Upper lobe of right lung (tissue), 1 donor: ENCODE measurements at regions not wholly inside any gene's neighbourhood (a gene's known extent, or its start where the extent isn't known, plus 50 kb on each side); places are given as distances from the start of the nearest gene placed in this dataset.

Experiments used
- ATAC-seq: fragments of 200-7000 bp; cut with Tn5 transposase; one replicate; pipeline ENCODE4 v1.9.1; 2020; ENCODE audit warnings: mild to moderate bottlenecking, moderate library complexity
- DNase-seq: peaks from one replicate; pipeline ENCODE4 v3.0.0-alpha.2; 2020
- H3K27ac ChIP-seq: fragments of 200-600 bp; one replicate; pipeline ENCODE4 v1.8.0; 2022
- H3K27me3 ChIP-seq: fragments of 200-600 bp; one replicate; pipeline ENCODE4 v1.8.0; 2022; ENCODE audit warnings: mild to moderate bottlenecking
- H3K36me3 ChIP-seq: fragments of 200-600 bp; one replicate; pipeline ENCODE4 v1.8.0; 2022
- H3K4me1 ChIP-seq: fragments of 200-600 bp; one replicate; pipeline ENCODE4 v1.8.0; 2022
- H3K4me3 ChIP-seq: fragments of 200-600 bp; one replicate; pipeline ENCODE4 v1.8.0; 2022; ENCODE audit warnings: mild to moderate bottlenecking
- H3K9me3 ChIP-seq: fragments of 200-600 bp; one replicate; pipeline ENCODE4 v1.8.0; 2022
- CTCF ChIP-seq: fragments of 200-600 bp; IDR thresholded peaks from one replicate; pipeline ENCODE4 v1.8.0; 2022; ENCODE audit warnings: antibody characterized with exemption
- intact Hi-C: fragments of 100-400 bp; cut with DNase I; formaldehyde crosslinking; loops from one replicate; pipeline ENCODE4 v1.11.0; 2022
- donor health status: DM: no; HTN: yes; CAD: no; lungs with severe emphysema.

GRCh38 chr12:92292016-92292415, 146.4 kb upstream of the BTG1 start:
- Histone ChIP-seq H3K9me3 (no peaks in the 10 kb centered on the region), H3K4me1 (peaks cover 6% of the 10 kb centered on the region), H3K4me3 (no peak overlapping the region), H3K27ac (no peak overlapping the region), H3K36me3 (no peaks in the 10 kb centered on the region), H3K27me3 (no peaks in the 10 kb centered on the region)
- TF ChIP-seq CTCF: no peak
- intact Hi-C loops: no loop called here
- ATAC-seq (no peak), DNase-seq (no peak)

- H3K27ac ChIP-seq: no peak overlapping the region
- H3K27me3 ChIP-seq: no peaks in the 10 kb centered on the region
- intact Hi-C loops: no loop called here
- DNase-seq (no peak), ATAC-seq (no peak)
- H3K4me1 ChIP-seq: peaks cover 6% of the 10 kb centered on the region
- no peaks in the 10 kb centered on the region for H3K9me3 ChIP-seq
- no peak for TF ChIP-seq CTCF
- no peaks in the 10 kb centered on the region for H3K36me3 ChIP-seq
- no peak overlapping the region for H3K4me3 ChIP-seq
Measured at GRCh38 chr12:92290886-92291285, 145.2 kb upstream of the BTG1 start.

GRCh38 chr12:92290350-92290695, 144.7 kb upstream of the BTG1 start:
- Histone ChIP-seq H3K27me3 (no peaks in the 10 kb centered on the region), H3K27ac (no peak overlapping the region), H3K36me3 (no peaks in the 10 kb centered on the region), H3K9me3 (no peaks in the 10 kb centered on the region), H3K4me3 (no peak overlapping the region), H3K4me1 (peaks cover 6% of the 10 kb centered on the region)
- DNase-seq (no peak), ATAC-seq (no peak)
- no peak for TF ChIP-seq CTCF
- intact Hi-C loops: no loop called here

- intact Hi-C loops: no loop called here
- Histone ChIP-seq H3K27me3 (no peaks in the 10 kb centered on the region), H3K9me3 (no peaks in the 10 kb centered on the region), H3K36me3 (no peaks in the 10 kb centered on the region), H3K27ac (no peak overlapping the region), H3K4me3 (no peak overlapping the region), H3K4me1 (peaks cover 6% of the 10 kb centered on the region)
- no peak for TF ChIP-seq CTCF
- DNase-seq (no peak), ATAC-seq (no peak)
Measured at GRCh38 chr12:92289629-92290349, 144.1 kb upstream of the BTG1 start.

GRCh38 chr12:92288561-92288960, 142.9 kb upstream of the BTG1 start:
- H3K4me1 ChIP-seq: peaks cover 6% of the 10 kb centered on the region
- no peak for TF ChIP-seq CTCF
- no peaks in the 10 kb centered on the region for H3K9me3 ChIP-seq
- ATAC-seq (no peak), DNase-seq (no peak)
- no peak overlapping the region for H3K27ac ChIP-seq
- H3K36me3 ChIP-seq: no peaks in the 10 kb centered on the region
- H3K27me3 ChIP-seq: no peaks in the 10 kb centered on the region
- intact Hi-C loops: no loop called here
- no peak overlapping the region for H3K4me3 ChIP-seq

- H3K27ac ChIP-seq: no peak overlapping the region
- no peak for DNase-seq
- no peak for TF ChIP-seq CTCF
Measured at GRCh38 chr12:92278378-92278828, 132.8 kb upstream of the BTG1 start.

More at GRCh38 chr12:92278378-92278828, 132.8 kb upstream of the BTG1 start:
- intact Hi-C loops: no loop called here
- Histone ChIP-seq H3K36me3 (no peaks in the 10 kb centered on the region), H3K4me3 (no peak overlapping the region), H3K9me3 (no peaks in the 10 kb centered on the region), H3K27me3 (no peaks in the 10 kb centered on the region), H3K4me1 (no peaks in the 10 kb centered on the region)
- no peak for ATAC-seq
